ENCODE measurements at regions not wholly inside any gene's neighbourhood (a gene's known extent, or its start where the extent isn't known, plus 50 kb on each side); places are given as distances from the start of the nearest gene placed in this dataset.

DNA sequence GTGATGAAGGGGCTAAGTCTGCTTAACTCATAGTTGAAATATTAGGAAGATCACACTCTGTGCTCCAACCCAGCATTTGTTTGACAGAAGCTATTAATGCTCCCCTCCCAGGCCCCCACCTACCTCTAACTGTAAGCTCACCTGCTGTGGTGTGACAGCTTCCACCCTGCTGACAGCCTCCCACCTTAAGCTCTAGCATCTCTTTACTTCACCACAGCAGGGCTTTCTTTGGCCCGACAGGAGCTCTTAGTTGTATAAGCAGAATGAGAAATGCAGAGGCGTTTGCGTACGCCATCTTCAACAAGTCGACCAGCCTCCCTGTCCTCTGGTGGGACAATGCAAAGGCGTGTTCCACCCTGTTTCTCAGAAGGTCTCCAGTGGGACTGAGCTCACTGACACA is 80.1 kb upstream of the OSBPL8 start:
- TF ChIP-seq ZFX (IDR thresholded peaks at IDR 0.05): no peak
- TF ChIP-seq, protein P1, sequence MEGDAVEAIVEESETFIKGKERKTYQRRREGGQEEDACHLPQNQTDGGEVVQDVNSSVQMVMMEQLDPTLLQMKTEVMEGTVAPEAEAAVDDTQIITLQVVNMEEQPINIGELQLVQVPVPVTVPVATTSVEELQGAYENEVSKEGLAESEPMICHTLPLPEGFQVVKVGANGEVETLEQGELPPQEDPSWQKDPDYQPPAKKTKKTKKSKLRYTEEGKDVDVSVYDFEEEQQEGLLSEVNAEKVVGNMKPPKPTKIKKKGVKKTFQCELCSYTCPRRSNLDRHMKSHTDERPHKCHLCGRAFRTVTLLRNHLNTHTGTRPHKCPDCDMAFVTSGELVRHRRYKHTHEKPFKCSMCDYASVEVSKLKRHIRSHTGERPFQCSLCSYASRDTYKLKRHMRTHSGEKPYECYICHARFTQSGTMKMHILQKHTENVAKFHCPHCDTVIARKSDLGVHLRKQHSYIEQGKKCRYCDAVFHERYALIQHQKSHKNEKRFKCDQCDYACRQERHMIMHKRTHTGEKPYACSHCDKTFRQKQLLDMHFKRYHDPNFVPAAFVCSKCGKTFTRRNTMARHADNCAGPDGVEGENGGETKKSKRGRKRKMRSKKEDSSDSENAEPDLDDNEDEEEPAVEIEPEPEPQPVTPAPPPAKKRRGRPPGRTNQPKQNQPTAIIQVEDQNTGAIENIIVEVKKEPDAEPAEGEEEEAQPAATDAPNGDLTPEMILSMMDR (conservative IDR thresholded peaks at IDR 0.05): no peak

Data from C4-2B (cell line).